SKM-1 treated with dmso at 0.1 percent for 144 hours (cell line): ENCODE measurements at regions not wholly inside any gene's neighbourhood (a gene's known extent, or its start where the extent isn't known, plus 50 kb on each side); places are given as distances from the start of the nearest gene placed in this dataset.

ENCODE experiments used
- DNase-seq: peaks from one replicate; lab custom pipeline; 2025; ENCODE audit not compliant: unreplicated experiment; lab: John Stamatoyannopoulos, UW

GRCh38 chr4:56241500-56241899 lies 145.8 kb downstream of the AASDH start:
- no peak for DNase-seq

GRCh38 chr4:56240554-56241174 lies 146.6 kb downstream of the AASDH start:
- DNase-seq = no peak

DNA sequence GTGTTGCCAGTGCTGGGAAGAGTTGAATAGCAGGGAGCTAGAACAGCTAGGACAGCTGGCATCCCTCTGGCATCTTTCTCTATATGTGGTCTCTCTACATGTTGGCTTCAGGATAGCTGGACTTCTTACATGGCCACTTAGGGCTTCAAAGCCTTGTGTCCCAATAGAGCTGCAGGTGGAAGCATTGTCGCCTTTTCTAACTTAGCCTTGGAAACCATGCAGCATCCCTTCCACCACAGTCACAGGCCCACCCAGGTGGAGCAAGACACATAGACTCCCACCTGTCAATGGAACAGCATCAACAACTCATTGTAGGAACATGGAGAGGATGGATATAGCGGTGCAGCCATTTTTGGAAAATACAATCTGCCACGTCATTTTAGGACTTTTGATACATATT lies 149.0 kb downstream of the AASDH start:
- DNase-seq = no peak

DNA sequence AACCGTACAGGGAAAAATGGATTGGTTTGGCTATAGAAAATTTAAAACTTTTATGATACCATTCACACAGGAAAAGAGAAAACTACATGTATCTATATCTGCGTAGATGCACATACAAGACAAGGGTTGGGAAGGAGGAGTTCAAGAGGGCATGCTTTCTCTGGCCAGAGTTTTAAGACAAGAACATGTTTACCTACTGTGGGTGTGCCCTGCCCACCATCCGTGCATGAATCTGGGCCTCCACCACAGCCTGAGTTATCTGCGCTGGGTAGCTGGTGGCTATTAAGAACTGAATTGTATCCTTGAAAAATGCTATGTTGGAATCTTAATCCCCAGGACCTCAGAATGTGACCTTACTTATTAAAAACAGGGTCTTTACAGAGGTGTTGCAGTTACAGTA lies 151.6 kb downstream of the AASDH start:
- DNase-seq = no peak

- no peak for DNase-seq
These were observed 152.3 kb downstream of the AASDH start for GRCh38 chr4:56235011-56235410.

DNA sequence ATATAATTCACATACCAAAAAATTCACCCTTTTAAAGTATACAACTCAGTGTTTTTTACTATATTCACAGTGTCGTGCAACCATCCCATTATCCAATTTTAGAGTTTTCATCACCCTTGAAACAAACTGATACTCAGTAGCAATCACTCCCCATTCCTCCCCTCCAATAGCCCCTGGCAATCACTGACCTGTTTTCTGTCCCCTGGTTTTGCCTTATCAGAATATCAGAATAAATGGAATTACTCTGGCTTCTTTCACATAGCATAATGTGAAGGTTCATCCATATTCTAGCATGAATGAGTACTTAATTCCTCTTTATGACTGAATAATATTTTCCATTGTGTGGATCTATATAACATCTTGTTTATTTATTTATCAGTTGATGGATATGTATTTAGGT lies 153.2 kb downstream of the AASDH start:
- DNase-seq = no peak

- DNase-seq = no peak
These were observed 155.9 kb downstream of the AASDH start for GRCh38 chr4:56231410-56231809.

DNA sequence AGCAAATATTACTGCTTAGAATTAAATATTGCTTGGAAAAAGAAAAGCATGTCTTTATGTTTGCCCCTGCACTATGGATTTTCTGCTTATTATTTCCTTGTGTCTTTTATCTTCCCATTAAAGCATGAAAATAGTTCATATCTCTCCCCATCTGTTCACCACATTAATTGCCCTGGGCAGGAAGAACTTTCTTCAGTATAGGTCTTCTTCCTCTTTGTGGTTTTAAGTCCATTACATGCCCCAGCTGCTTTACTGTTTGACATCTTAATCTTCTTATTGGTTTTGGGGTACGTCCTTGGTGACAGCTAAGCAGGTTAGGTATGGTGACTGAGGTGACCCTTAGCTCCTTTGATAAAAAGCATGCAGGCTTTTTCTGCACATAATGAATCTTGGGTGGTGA lies 157.3 kb downstream of the AASDH start:
- no peak for DNase-seq

- DNase-seq = no peak
These were observed 159.9 kb downstream of the AASDH start for GRCh38 chr4:56227301-56227835.

DNA sequence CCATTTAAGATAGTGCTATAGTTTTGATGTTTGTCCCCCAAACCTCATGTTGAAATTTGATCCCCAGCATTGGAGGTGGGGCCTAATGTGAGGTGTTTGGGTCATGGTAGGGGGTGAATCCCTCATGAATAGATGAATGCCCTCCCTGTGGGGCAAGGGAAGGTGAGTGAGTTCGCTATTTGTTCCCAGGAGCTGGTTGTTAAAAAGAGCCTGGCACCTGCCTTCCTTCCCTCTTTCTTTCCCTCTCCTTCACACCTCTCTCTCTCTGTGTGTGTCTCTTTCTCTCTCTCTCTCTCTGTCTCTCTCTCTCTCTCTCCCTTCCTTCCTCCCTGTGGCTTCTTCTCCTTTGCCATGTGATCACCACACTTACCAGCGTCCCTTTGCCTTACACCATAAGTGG lies 160.7 kb downstream of the AASDH start:
- DNase-seq = no peak

- DNase-seq = no peak
These were observed 162.7 kb downstream of the AASDH start for GRCh38 chr4:56224641-56225040.

DNA sequence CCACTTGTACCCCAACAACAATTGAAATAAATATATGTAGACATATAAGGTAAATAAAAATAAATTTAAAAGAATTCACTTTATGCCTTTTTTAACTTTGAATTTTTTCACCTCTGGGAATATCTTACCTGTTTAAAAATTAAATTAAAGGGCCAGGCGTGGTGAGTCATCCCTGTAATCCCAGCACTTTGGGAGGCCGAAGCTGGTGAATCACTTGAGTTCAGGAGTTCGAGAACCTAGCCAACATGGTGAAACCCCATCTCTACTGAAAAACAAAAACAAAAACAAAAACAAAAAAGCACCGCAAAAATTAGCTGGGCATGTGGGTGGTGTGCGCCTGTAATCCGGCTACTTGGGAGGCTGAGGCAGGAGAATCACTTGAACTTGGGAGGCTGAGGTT lies 164.8 kb downstream of the AASDH start:
- no peak for DNase-seq

DNA sequence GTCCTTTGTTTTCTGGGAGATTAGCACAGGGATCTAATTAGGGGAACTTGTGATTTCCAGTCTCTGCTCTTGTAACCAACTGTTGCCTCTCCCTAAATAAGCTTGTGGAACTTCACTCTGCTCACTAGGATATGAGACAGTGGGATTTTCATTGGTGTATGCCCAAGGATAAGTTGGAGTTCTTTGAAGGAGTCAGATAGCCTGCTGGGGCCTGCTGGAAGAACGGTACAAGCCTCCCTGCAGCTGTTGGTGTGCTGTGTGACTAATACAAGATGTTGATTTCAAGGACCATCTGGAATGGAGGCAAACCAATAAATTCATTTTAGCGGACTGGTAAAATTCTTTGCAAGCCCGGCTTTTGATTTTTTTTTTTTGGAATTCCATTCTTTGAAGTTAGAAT lies 167.0 kb downstream of the AASDH start:
- DNase-seq = no peak

DNA sequence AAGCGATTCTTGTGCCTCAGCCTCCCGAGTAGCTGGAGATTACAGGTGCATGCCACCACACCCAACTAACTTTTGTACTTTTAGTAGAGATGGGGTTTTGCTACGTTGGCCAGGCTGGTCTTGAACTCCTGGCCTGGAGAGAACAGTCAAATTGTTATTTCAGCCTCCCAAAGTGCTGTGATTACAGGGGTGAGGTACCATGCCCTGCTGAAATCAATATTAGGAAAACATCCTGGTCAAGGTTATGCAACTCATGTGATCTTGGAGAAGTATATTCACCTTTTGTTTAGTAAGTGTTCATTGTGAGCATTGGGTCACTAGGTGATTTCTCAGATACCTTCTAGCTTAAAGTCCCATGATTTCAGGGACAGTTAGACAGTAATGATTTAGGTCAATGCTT lies 167.8 kb downstream of the AASDH start:
- no peak for DNase-seq

- DNase-seq = no peak
These were observed 168.9 kb downstream of the AASDH start for GRCh38 chr4:56218230-56218895.

DNA sequence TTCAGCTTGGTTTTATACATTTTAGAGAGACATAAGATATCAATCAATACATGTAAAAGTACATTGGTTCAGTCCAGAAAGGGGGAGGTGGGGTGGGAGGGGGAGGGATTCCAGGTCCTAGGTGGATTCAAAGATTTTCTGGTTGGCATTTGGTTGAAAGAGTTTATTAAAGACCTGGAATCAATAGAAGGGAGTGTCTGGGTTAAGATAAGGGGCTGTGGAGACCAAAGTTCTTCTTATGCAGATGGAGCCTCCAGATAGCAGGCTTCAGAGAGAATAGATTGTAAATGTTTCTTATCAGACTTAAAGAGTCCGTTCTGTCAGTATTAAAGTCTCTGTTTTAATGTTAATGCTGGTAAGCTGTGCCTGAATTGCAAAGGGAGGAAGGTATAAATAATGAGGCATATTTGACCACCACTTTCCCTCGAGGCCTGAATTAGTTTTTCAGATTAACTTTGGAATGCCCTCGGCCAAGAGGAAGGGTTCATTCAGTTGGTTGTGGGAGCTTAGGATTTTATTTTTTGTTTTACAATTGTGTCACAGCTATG lies 169.9 kb downstream of the AASDH start:
- no peak for DNase-seq

GRCh38 chr4:56215901-56216300 lies 171.4 kb downstream of the AASDH start:
- no peak for DNase-seq

GRCh38 chr4:56215141-56215783 lies 172.0 kb downstream of the AASDH start:
- no peak for DNase-seq

GRCh38 chr4:56213543-56213942 lies 173.7 kb downstream of the AASDH start:
- no peak for DNase-seq

DNA sequence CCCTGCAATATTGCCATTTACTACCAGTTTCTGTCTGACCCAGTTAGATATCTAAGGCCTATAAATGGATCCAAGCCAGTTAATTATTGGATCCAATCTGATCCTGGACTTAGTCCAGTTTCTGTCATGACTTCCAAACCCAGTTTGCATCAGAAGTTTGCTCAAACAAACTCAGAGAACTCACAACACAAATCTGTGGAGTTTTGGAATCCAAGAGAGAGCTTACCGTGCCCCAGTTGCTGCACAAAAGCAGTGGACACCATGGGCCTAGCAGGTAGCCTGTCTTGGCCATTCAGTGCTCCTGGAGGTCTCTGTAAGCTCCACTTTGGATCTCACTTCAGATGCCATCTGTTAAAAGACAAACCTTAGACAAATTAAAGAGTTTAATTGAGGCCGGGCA lies 174.5 kb downstream of the AASDH start:
- no peak for DNase-seq

GRCh38 chr4:56211202-56211601 lies 176.1 kb downstream of the AASDH start:
- DNase-seq = no peak

- DNase-seq = no peak
These were observed 176.9 kb downstream of the AASDH start for GRCh38 chr4:56210397-56210796.
